ENCODE measurements at regions not wholly inside any gene's neighbourhood (a gene's known extent, or its start where the extent isn't known, plus 50 kb on each side); places are given as distances from the start of the nearest gene placed in this dataset.

DNA sequence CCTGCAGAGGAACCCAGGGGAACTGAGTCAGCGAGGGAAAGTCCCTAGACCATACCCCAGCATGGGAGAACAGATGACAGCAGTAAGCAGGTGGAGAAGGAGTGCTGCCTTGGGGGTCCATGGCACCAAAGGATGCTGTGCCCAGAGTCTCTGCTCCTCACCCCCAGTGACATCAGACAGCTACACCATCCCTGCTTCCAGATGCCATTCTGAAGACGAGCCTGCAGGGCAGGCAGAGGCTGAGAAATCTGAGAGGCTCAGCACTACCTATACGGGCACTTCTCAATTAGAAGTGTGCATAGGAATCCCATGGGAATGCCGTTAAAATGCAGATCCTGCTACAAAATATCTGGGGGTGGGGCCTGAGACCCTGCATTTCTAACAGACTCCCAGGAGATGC is 211.3 kb upstream of the NSMCE3 start:
- Histone ChIP-seq H3K27me3 (ENCODE audit: control insufficient read depth, insufficient read depth, low read length) (no peaks in the 10 kb centered on the region), H2AFZ (replicated peaks; ENCODE audit: low read length, poor library complexity) (no peak overlapping the region), H2AK9ac (replicated peaks; ENCODE audit: low read depth, low read length, poor library complexity) (peak overlapping the region; percentile 45), H3K36me3 (ENCODE audit: control insufficient read depth, insufficient read depth, low read length) (no peaks in the 10 kb centered on the region), H3K9ac (ENCODE audit: low read depth, low read length) (no peak overlapping the region), H4K8ac (ENCODE audit: low read depth in 2 of 2, low read length in 2 of 2) (no peak overlapping the region), H3K56ac (ENCODE audit: extremely low read depth, insufficient read depth, low read length) (no peak overlapping the region), H2BK120ac (ENCODE audit: low read depth, low read length) (no peak overlapping the region), H2AK5ac (ENCODE audit: low read depth, low read length) (no peak overlapping the region), H3K18ac (ENCODE audit: low read depth, low read length) (no peak overlapping the region), H3K27ac (ENCODE audit: insufficient read depth, low read length) (no peak overlapping the region), H3K9me3 (ENCODE audit: control insufficient read depth, insufficient read depth, low read length) (no peaks in the 10 kb centered on the region), H3K23ac (ENCODE audit: low read depth, low read length) (no peak overlapping the region), H2BK15ac (ENCODE audit: low read depth, low read length) (no peak overlapping the region), H2BK5ac (ENCODE audit: low read depth, low read length, poor library complexity, severe bottlenecking) (no peak overlapping the region), H3K4me2 (ENCODE audit: low read depth, low read length) (no peak overlapping the region), H3K4me3 (ENCODE audit: insufficient read depth, low read depth, low read length) (no peak overlapping the region), H3K79me1 (ENCODE audit: low read depth in 1 of 2, low read length in 2 of 2) (no peaks in the 10 kb centered on the region), H3K4me1 (ENCODE audit: control insufficient read depth, insufficient read depth, low read length) (no peaks in the 10 kb centered on the region), H4K91ac (ENCODE audit: insufficient read depth, low read depth, low read length) (no peak overlapping the region), H2BK20ac (ENCODE audit: low read depth, low read length) (no peak overlapping the region), H3K4ac (ENCODE audit: low read depth, low read length) (no peak overlapping the region), H3K14ac (replicated peaks; ENCODE audit: low read depth, low read length) (no peak overlapping the region), H4K20me1 (ENCODE audit: insufficient read depth, low read length) (no peaks in the 10 kb centered on the region), H4K5ac (ENCODE audit: low read depth, low read length) (no peak overlapping the region), H3K9me1 (ENCODE audit: insufficient read depth, low read length) (no peaks in the 10 kb centered on the region)
- BruUV-seq (replicated peaks) = no TSS peak
- ChIA-PET CTCF (no interaction called here), POLR2A (ENCODE audit: unreplicated experiment) (no interaction called here)
- dilution Hi-C loops (cut with HindIII; ENCODE audit: low sequenced_read_pairs, unreplicated experiment) (no loop called here), intact Hi-C loops (cut with micrococcal nuclease) (no loop called here), in situ Hi-C loops (cut with MboI; ENCODE audit: low sequenced_read_pairs) (no loop called here)
- no peak for DNase-seq
- TF ChIP-seq ELK1 (IDR thresholded peaks at IDR 0.05; ENCODE audit: borderline replicate concordance, low read depth, low read length) = no peak
- no peak for TF ChIP-seq MAZ (IDR thresholded peaks at IDR 0.05; ENCODE audit: borderline replicate concordance, low read depth, low read length)
- no peak for TF ChIP-seq NFE2L2 (IDR thresholded peaks at IDR 0.05; ENCODE audit: low read depth, low read length)
- no peak for TF ChIP-seq RFX5 (IDR thresholded peaks at IDR 0.05; ENCODE audit: low read depth, low read length)
- TF ChIP-seq USF2 (IDR thresholded peaks at IDR 0.05; ENCODE audit: low read depth, low read length) = no peak
- TF ChIP-seq FOS (IDR thresholded peaks at IDR 0.05; ENCODE audit: low read depth, low read length) = no peak
- ATAC-seq (ENCODE audit: low read depth) = no peak
- 20% methylated on average over 1 of the region's 4 CpGs; no CpG with 5 or more reads in 1 of the 2 experiments for WGBS, 2 experiments (ENCODE audit: extremely low coverage in 2 of 2, insufficient read length in 1 of 2)
